Activated naive CD4-positive, alpha-beta T cell treated with anti-CD3 and anti-CD28 coated beads, Interleukin-2, amount 50 U/mL, for 72 hours (primary cell): ENCODE measurements at regions not wholly inside any gene's neighbourhood (a gene's known extent, or its start where the extent isn't known, plus 50 kb on each side); places are given as distances from the start of the nearest gene placed in this dataset.
"Not testable (repeated sequence)": the region's sequence is repeated elsewhere in the genome, so short reads cannot be mapped to it uniquely, and the experiment has no call there.

Experiments
- ATAC-seq, 2 donors: fragments of 150-1000 bp; cut with Tn5 transposase; 2 replicates each; pipeline ENCODE4 v1.10.0; 2021; ENCODE audit warnings: mild to moderate bottlenecking in 2 of 2, moderate library complexity in 2 of 2
- DNase-seq, 2 donors: peaks; one replicate each; pipeline ENCODE4 v3.0.0; 2021 to 2022; ENCODE audit warnings: low spot score in 2 of 2
- H3K27ac Mint-ChIP-seq, 2 donors: one replicate each; pipeline ENCODE4 v1.8.0; 2022; ENCODE audit warnings: mild to moderate bottlenecking in 2 of 2, mixed read lengths in 2 of 2
- H3K36me3 Mint-ChIP-seq, 2 donors: one replicate each; pipeline ENCODE4 v1.8.0; 2022; ENCODE audit warnings: mixed read lengths in 2 of 2
- H3K9me3 Mint-ChIP-seq, 2 donors: one replicate each; pipeline ENCODE4 v1.8.0; 2022; ENCODE audit warnings: mixed read lengths in 2 of 2

DNA sequence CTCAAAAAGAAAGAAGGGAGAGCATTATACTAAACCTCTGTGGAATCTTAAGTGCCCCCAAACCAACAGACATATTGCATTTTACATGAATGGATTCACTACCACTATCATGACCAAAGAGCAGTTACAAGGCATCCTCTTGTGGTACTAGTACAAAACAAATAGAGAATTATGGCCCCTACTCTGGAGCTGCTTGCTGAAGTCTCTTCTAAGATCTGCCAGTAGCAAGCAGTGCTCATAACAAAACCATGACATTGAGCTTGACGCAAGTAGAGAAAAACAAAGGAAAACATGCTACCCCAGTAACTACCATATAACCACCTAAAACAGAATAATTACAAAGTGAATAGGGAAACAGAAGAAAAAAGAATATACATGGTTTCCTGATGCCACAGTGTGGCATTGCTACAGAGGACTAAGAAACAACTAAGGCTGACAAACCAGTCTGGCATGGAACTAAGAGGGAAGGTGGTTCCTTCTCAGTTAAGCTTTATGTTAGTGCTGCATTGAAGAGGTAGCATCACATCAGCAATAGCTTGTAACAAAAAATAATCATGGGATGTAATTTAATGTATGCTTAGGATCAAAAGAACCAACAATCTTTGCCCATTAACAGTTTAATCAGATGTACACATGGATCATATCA is 150.2 kb upstream of the AGR3 start:
- ATAC-seq, result peak in 1 of 2 donors; percentile 63
- Mint-ChIP-seq H3K9me3 (no peaks in the 10 kb centered on the region), H3K27ac (no peak overlapping the region), H3K36me3 (no peaks in the 10 kb centered on the region)
- DNase-seq, result no peak

DNA sequence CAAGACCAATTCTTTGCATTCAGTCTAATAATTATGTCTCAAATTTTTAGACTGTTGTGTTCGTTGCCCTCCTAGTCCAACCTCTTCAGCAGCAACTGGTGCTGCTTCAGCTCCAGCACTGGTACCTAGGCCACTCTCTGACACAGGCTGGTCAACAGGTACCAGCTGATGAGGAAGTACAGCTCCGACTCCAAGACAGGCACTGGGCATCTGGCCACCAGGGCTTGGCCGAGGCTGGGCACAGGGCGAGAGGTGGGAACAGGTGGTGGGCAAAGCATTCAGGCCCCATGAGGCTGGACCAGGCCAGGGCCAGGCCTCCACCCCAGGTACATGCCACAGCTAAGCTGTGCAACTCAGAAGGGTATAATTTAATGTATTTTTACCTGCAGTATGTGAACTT is 151.5 kb upstream of the AGR3 start:
- Mint-ChIP-seq H3K9me3 (no peaks in the 10 kb centered on the region), H3K36me3 (no peaks in the 10 kb centered on the region), H3K27ac (no peak overlapping the region)
- DNase-seq, result no peak
- ATAC-seq, result no peak

DNA sequence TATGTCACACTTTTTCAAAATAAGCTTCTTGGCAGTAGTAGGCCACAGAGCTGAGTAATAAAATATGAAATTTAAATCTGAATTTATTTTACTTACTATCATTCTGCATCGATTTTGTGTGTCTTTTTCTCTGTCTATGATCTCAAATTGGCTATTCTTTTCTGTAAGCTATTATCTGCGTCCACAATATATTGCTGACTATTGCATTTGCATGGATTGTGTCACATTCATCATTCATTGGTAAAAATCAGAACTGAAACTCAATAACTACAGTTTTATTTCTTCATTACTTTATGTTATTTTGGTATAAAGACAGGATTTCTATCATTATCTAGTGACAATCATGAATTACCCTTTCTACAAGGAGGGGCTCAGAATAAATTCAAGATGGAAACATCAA is 154.8 kb upstream of the AGR3 start:
- no peak overlapping the region for H3K27ac Mint-ChIP-seq
- H3K9me3 Mint-ChIP-seq, result no peaks in the 10 kb centered on the region
- H3K36me3 Mint-ChIP-seq, result no peaks in the 10 kb centered on the region
- no peak for ATAC-seq
- DNase-seq, result no peak

DNA sequence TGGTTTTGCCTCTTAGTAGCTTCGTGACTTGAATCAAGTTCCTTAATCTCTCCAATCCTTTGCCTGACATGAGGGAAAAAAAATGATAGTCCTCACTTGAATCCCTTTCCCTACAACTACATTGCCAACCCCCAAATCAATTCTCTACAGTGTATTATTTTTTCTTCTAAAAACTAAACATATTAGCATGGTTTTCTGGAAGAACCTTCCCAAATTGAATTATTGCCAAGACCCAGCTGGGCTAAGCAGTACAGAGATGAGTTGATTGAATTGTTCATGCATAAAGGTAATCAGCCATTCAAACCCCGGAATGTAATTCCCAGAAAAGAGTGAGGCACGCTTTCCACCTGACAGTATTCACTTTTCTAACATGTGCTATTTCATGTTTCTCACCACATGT is 155.6 kb upstream of the AGR3 start:
- ATAC-seq (no peak), DNase-seq (no peak)
- no peak overlapping the region for H3K27ac Mint-ChIP-seq
- no peaks in the 10 kb centered on the region for H3K9me3 Mint-ChIP-seq
- no peaks in the 10 kb centered on the region for H3K36me3 Mint-ChIP-seq

DNA sequence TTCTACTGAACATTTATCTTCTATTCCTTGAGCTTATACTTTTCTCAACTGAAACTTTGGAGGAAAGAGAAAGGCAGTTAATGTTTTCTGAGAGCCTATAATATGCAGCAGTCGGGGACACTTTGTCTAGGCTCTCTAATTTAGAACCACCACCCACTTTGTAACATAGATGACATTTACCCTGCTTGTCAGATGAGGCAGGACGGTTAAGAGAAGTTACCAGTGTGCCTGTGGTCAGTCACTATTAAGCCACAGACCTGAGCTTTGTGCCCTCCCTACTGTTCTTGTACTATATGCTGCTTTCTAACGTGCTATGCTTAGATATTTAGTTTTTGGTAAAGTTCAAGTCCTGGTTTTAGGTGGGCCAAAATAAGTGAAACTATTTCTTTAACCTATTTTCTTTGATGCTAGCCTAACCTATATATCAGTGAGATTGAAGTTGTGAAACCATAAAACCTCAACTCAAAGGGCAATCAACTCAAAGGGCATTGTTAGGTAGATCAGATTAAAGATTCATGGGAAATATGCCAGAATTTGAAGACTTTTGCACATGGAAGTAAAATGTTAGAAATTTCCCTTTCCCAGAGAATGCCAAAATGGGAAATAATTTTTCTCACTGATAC is 156.5 kb upstream of the AGR3 start:
- ATAC-seq (no peak), DNase-seq (no peak)
- no peaks in the 10 kb centered on the region for H3K36me3 Mint-ChIP-seq
- H3K9me3 Mint-ChIP-seq, result no peaks in the 10 kb centered on the region
- H3K27ac Mint-ChIP-seq, result no peak overlapping the region

DNA sequence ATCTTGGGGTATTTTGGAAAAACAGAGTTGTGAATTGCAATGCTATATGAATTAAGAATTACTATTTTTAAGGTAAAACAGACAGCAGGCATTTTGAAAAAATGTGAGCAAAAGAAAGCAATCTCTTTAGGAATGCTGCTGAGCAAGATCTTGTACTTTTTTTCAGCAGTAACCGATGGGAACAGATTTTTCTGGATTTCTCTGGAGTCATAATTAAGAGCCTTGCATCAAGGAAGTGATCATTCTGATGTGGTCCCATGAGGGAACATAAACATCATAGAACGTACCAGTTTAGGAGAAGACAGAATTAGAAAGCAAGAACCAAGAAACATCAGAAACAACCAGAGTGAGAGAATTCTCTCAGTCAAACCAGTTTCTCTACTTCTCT is 157.0 kb upstream of the AGR3 start:
- no peaks in the 10 kb centered on the region for H3K9me3 Mint-ChIP-seq
- DNase-seq (no peak), ATAC-seq (no peak)
- H3K36me3 Mint-ChIP-seq, result no peaks in the 10 kb centered on the region
- no peak overlapping the region for H3K27ac Mint-ChIP-seq

DNA sequence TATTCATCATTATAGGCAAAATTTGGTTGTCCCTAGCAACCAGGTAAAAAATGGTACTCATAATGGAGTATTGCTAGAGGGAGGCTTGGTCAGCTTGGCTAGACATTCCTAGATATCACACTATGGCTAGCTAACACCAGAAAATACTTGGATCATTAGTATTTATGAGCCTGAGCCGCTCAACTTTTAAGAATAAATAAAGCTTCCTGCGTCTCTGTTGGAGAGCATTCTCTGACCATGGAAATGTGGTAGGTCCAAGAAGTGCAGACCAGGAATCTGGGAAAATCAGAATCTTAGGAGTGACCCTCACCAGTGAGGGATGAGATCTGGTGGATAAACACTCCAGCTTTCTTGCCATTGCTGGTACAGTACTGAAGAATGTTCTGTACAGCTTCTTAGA is 157.6 kb upstream of the AGR3 start:
- Mint-ChIP-seq H3K9me3 (no peaks in the 10 kb centered on the region), H3K36me3 (no peaks in the 10 kb centered on the region), H3K27ac (no peak overlapping the region)
- DNase-seq (no peak), ATAC-seq (no peak)

DNA sequence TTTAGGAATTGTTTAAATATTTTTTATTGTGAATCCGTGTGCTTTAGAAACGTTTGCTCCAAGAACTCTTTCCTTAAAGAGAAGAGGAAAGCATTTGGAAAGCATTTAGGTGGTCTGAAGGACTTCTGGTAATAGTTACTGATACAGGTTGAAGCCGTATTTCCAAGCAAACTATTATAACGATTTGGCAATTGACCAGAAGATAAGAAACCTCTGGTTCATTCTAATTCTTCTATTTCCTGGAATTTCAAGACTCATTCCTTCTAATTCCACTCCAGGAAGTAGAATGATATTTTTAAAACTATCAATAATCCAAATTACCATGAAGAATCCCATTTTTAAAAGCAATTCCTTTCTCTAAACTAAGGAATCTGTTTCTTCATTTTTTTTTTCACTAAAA is 158.9 kb upstream of the AGR3 start:
- ATAC-seq (no peak), DNase-seq (no peak)
- Mint-ChIP-seq H3K36me3 (no peaks in the 10 kb centered on the region), H3K9me3 (no peaks in the 10 kb centered on the region), H3K27ac (no peak overlapping the region)

DNA sequence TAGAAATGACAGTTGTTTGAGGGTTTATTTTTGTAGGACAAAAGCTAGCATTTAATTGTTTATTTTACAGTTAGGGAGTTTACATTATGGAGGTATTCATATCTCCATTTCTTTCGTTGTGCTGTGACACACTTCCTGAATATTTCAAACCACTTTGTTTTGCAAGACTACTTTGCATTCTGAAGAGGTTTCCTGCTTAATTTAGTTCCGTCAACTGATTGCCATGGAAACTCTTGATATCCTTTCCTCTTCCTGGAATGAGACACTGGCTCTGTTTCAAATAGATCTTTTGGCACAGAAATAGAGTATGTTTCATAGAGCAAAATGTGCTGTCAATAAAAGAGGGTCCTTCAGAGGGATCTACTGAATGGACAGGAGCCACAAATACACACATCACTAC is 159.5 kb upstream of the AGR3 start:
- Mint-ChIP-seq H3K27ac (peak overlapping the region in 1 of 2 donors; percentile 14), H3K36me3 (no peaks in the 10 kb centered on the region), H3K9me3 (no peaks in the 10 kb centered on the region)
- ATAC-seq (no peak), DNase-seq (no peak)

DNA sequence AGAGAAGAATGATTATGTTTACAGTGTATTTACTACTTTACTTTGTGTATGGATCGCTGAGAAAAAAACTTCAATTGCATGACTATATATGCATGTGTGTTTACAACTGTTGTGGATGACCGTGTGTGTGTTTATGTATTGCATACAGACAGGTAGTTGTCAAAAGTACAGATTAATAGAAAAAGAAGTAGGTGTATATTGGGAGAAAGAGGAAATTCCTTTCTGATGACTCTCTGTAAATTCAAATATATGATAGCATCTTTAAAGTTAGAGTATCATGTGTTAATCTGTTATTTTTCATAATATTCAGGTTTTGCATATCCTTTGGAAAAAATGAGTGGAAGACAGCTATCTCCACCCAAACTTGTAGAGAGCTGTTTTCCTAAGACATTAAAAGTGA is 160.4 kb upstream of the AGR3 start:
- Mint-ChIP-seq H3K27ac (no peak overlapping the region), H3K36me3 (no peaks in the 10 kb centered on the region), H3K9me3 (no peaks in the 10 kb centered on the region)
- ATAC-seq, result no peak
- no peak for DNase-seq

DNA sequence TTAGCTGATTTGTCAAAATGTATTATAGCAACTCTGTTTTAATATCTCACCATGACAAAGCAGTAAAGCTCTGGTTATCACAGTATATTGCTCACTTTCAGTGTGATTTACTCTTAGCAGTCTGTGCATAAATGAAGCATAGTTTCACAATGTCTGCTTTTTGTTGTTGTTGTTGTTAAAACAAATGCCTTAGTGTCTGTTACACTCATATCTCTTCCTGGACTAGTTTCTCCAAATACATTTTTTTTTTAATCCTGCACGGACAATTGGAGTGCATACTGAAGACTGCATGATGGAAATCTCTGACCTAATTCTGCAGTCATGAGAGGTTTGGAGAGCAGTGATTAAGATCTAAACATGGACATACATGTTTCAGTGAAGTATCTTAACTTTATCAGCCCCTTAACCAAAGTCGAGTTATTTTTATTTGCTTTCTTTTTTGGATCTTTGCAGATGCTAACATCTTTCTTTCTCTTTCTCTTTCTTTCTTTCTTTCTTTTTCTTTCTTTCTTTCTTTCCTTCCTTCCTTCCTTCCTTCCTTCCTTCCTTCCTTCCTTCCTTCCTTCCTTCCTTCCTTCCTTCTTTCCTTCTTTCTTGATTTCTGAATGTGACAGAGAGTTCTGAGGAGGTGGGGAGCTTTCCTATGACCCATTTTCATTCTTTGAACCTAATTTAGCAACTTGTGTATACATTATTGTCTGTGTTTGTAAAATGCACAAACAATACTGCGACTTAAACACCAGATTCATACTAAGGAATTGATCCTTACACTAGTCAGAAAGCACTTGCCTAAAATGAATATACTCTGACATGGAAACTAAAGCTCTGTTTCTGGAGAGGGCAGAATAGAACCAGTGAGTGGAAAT is 161.5 kb upstream of the AGR3 start:
- peak overlapping the region in 1 of 2 donors; percentile 51 for H3K27ac Mint-ChIP-seq
- ATAC-seq (peak in 1 of 2 donors; percentile 32), DNase-seq (no peak)
- H3K36me3 Mint-ChIP-seq, result no peaks in the 10 kb centered on the region
- no peaks in the 10 kb centered on the region for H3K9me3 Mint-ChIP-seq

DNA sequence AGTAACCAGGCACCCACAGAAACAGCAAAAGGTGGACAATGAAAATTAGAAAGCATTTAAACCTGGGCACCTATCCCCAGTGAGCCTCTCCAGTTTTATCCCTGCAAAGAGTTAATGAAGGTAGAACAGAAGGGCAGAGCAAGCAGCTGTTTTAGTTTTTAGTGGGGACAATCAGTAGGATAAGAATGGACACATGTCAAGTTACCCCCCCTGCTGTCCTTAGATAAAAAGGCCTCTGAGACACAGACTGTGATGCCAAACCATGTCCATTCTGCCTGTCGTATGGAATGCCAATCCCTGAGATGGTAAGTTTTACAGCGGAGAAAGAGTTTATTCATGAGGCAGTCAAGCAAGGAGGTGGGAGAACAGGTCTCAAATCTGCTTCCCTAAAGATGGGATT is 162.6 kb upstream of the AGR3 start:
- ATAC-seq, result no peak
- H3K9me3 Mint-ChIP-seq, result no peaks in the 10 kb centered on the region

DNA sequence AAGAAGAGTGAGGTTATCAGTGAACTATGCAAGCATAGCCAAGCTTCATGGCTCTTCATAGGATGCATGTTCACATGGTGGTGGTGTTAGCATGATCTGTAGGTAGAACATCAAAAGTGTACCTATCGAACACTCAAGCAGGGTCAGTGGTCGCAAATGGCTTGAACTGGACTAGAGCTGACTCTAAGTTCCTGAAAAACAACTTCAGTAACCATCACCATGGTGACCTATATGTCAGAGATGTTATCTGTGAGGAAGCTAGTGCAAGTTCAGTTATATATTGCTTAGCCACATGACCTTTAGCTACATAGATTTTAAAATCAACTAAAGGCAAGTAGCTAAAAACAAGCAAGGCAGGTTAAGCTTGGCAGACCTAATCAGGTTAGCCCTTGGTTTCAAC is 163.1 kb upstream of the AGR3 start:
- Mint-ChIP-seq H3K27ac (no peak overlapping the region), H3K36me3 (no peaks in the 10 kb centered on the region), H3K9me3 (no peaks in the 10 kb centered on the region)
- no peak for ATAC-seq
- DNase-seq, result no peak

More for the DNA sequence above, 162.6 kb upstream of the AGR3 start:
- no peak for DNase-seq
- no peaks in the 10 kb centered on the region for H3K36me3 Mint-ChIP-seq
- H3K27ac Mint-ChIP-seq, result peak overlapping the region in 1 of 2 donors; percentile 51

DNA sequence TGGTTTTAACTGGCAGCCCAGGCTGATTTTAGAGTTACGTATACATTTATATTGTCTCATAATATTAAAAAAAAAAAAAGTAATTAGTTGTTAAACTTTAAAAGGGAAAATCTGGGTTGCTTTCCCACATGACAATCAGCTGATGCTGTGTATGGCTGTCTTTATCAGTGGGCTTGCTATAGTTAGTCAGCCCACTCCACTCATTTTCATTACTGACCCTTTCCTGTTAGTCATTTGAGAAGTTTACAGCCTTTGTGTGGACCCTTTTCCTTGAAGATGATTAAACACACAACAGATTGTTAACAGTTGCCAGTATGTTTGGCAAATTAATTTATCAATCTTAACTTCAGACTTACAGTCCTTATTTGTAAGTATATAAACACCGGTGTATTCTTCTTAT is 164.5 kb upstream of the AGR3 start:
- DNase-seq (no peak), ATAC-seq (no peak)
- Mint-ChIP-seq H3K27ac (no peak overlapping the region), H3K36me3 (no peaks in the 10 kb centered on the region), H3K9me3 (no peaks in the 10 kb centered on the region)

DNA sequence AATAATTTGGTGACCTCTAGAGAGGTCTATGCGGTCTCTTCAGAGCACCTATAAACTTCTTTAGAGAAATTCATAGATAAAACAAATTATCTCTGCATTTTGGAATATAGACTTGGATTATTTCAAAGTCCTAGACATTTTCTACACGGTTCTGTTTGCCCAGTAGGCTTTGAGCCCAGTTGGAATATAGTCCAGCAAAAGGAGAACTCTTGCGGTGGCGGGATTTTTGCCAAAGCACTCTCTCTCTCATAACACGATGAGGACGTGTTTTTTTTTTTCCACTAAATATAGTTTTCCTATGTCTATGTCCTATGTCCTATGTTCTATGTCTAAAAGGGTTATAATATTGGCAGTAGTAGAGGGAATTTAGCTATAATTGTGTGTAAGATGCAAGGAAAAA is 164.9 kb upstream of the AGR3 start:
- Mint-ChIP-seq H3K27ac (no peak overlapping the region), H3K36me3 (no peaks in the 10 kb centered on the region), H3K9me3 (peaks cover 0 to under 1% of the 10 kb centered on the region in 2 donors)
- ATAC-seq (no peak), DNase-seq (no peak)

DNA sequence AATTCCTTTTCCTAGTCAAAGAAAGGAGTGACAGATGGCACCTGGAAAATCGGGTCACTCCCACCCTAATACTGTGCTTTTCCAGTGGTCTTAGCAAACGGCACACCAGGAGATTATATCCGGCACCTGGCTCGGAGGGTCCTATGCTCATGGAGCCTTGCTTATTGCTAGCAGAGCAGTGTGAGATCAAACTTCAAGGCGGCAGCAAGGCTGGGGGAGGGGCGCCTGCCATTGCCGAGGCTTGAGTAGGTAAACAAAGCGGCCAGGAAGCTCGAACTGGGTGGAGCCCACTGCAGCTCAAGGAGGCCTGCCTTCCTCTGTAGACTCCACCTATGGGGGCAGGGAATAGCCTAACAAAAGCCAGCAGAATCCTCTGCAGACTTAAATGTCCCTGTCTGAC is 171.4 kb upstream of the AGR3 start:
- not testable (repeated sequence) for H3K27ac Mint-ChIP-seq, ATAC-seq, DNase-seq, H3K36me3 Mint-ChIP-seq
- H3K9me3 Mint-ChIP-seq, result peaks cover 0 to 12% of the 10 kb centered on the region in 2 donors

DNA sequence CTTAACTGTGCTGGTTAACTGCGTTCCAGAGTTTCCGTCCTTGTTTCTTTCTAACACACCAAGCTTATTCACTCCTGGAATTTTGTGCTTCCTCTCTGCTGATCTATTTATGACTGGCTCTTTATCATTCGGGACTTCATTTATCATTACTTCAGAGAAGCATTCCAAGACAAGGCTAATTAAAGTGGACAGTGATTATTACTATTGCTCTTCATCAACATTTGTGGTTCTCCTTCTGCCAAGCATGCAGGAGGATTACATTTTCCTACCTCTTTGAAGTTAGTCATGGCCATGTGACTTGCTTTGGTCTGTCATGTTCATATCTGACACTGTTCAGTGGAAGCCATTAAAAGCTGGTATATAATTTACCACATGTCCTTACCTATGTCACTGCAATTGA is 172.4 kb upstream of the AGR3 start:
- Mint-ChIP-seq H3K27ac (no peak overlapping the region), H3K36me3 (peaks cover 0 to 5% of the 10 kb centered on the region in 2 donors), H3K9me3 (peaks cover 0 to 12% of the 10 kb centered on the region in 2 donors)
- DNase-seq, result no peak
- ATAC-seq, result no peak

DNA sequence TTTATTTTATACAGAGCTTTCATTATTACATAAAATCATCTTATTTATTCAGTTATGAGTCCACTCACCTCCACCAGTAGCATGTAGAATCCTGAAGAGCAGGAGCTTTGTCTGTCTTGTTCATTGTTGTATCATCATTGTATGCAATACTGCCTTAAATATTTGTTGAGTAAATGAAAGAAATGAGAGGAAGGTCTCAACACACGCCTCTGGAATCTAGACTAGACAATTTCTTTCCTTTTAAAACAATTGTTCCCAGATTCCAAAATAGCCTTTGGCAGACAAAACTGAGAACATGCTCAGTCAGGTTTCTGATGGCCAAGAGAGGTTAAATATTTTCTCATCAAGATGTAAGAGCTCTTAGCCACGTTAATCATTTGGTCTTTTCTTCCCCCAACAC is 173.1 kb upstream of the AGR3 start:
- DNase-seq (no peak), ATAC-seq (no peak)
- Mint-ChIP-seq H3K9me3 (peaks cover 0 to 12% of the 10 kb centered on the region in 2 donors), H3K27ac (no peak overlapping the region), H3K36me3 (peaks cover 0 to 5% of the 10 kb centered on the region in 2 donors)
